K562 (cell line): ENCODE measurements at regions not wholly inside any gene's neighbourhood (a gene's known extent, or its start where the extent isn't known, plus 50 kb on each side); places are given as distances from the start of the nearest gene placed in this dataset.

Experiments
- ATAC-seq: fragments of 200-7000 bp; cut with Tn5 transposase; 3 replicates; pipeline ENCODE4 v1.9.1; 2020; ENCODE audit warnings: moderate library complexity
- BruUV-seq: library from RNA; stranded (reverse); fragments of 400-500 nt; replicated peaks from 2 replicates; lab custom pipeline; 2021; lab: Mats Ljungman, UMichigan
- CTCF ChIA-PET: fragments of 300-600 bp; formaldehyde crosslinking; extraction: SDS; loops from one replicate; lab custom pipeline; 2021; ENCODE audit warnings: low intra/inter-chr PET ratio; lab: Yijun Ruan, JAX
- POLR2A ChIA-PET: fragments of 300-600, 350-650 bp; sonication (Branson Sonifier 250); formaldehyde crosslinking; extraction: SDS; loops from one replicate; lab custom pipeline; 2021; ENCODE audit warnings: antibody characterized with exemption, inconsistent platforms; lab: Yijun Ruan, JAX
- DNase-seq, 4 experiments: peaks; one replicate each; pipeline versions ENCODE4 v3.0.0 to v3.0.0-alpha.2; 2011 to 2018; ENCODE audit warnings: low spot score in 3 of 4, mixed read lengths in 3 of 4; ENCODE audit errors: extremely low read depth in 1 of 4
- FAIRE-seq: peaks from 2 replicates; lab custom pipeline; 2011; peaks lifted over from hg19 to GRCh38; lab: Jason Lieb, UNC
- H2AFZ ChIP-seq: 2 replicates; pipeline ENCODE4 v1.6.0; 2011; ENCODE audit warnings: low read depth, low read length, control low read depth, inconsistent platforms
- H3K27ac ChIP-seq: fragments of 200-600 bp; 3 replicates; pipeline ENCODE4 v1.8.0; 2011; ENCODE audit warnings: low read depth, mild to moderate bottlenecking, control low read depth, inconsistent platforms, low read length, moderate library complexity, mixed read lengths; ENCODE audit errors: extremely low read depth
- H3K27me3 ChIP-seq, 2 experiments: fragments of 300-600 bp in 1 of 2; 2 replicates in 1 of 2; 3 replicates in 1 of 2; pipeline versions ENCODE4 v1.6.0 to v1.8.0; 2011; ENCODE audit warnings: inconsistent platforms in 2 of 2, low read length in 2 of 2, mild to moderate bottlenecking in 1 of 2, mixed read lengths in 1 of 2, moderate library complexity in 1 of 2; ENCODE audit not compliant: control insufficient read depth in 2 of 2, insufficient read depth in 2 of 2
- H3K36me3 ChIP-seq: fragments of 300-600 bp; 3 replicates; pipeline ENCODE4 v1.8.0; 2011; ENCODE audit warnings: mild to moderate bottlenecking, low read length, inconsistent platforms; ENCODE audit not compliant: control insufficient read depth, insufficient read depth
- H3K4me1 ChIP-seq, 2 experiments: fragments of 200-600 bp in 1 of 2; replicated peaks in 1 of 2; 2 replicates in 1 of 2; 3 replicates in 1 of 2; pipeline versions ENCODE4 v1.5.1 to v1.8.0; 2011; ENCODE audit warnings: inconsistent platforms in 2 of 2, low read length in 2 of 2, mild to moderate bottlenecking in 1 of 2, mixed read lengths in 1 of 2, moderate library complexity in 1 of 2; ENCODE audit not compliant: control insufficient read depth in 2 of 2, insufficient read depth in 2 of 2
- H3K4me2 ChIP-seq: 2 replicates; pipeline ENCODE4 v1.6.1; 2011; ENCODE audit warnings: low read length, control low read depth, inconsistent platforms, mixed read lengths; ENCODE audit not compliant: insufficient read depth
- H3K4me3 ChIP-seq: fragments of 200-600 bp; sonication (generic), shearing (Covaris generic); 2 replicates; pipeline ENCODE4 v1.5.1; 2016; ENCODE audit warnings: control low read depth, inconsistent platforms
- H3K79me2 ChIP-seq: fragments of 200-600 bp; 3 replicates; pipeline ENCODE4 v1.8.0; 2011; ENCODE audit warnings: low read length, inconsistent platforms; ENCODE audit not compliant: control insufficient read depth, insufficient read depth
- H3K9ac ChIP-seq, 2 experiments: 2 replicates each; pipeline versions ENCODE4 v1.6.0 to v1.6.1; 2011; ENCODE audit warnings: low read depth in 2 of 2, low read length in 2 of 2, control low read depth in 1 of 2, inconsistent platforms in 1 of 2, mild to moderate bottlenecking in 1 of 2, mixed read lengths in 1 of 2; ENCODE audit not compliant: insufficient read depth in 1 of 2
- H3K9me1 ChIP-seq: one replicate; pipeline ENCODE4 v1.6.0; 2011; ENCODE audit warnings: inconsistent platforms, mild to moderate bottlenecking, low read length, moderate library complexity; ENCODE audit not compliant: control insufficient read depth, insufficient read depth
- H3K9me3 ChIP-seq: replicated peaks from 2 replicates; pipeline ENCODE4 v1.5.1; 2011; ENCODE audit warnings: low read depth, low read length, inconsistent platforms; ENCODE audit not compliant: control insufficient read depth, insufficient read depth
- H4K20me1 ChIP-seq: replicated peaks from 2 replicates; pipeline ENCODE4 v1.6.1; 2011; ENCODE audit warnings: low read length, inconsistent platforms, mixed read lengths; ENCODE audit not compliant: control insufficient read depth, insufficient read depth
- DMBX1 ChIP-seq: fragments of 250-450 bp; sonication (Bioruptor Pico); IDR thresholded peaks from 2 replicates; pipeline ENCODE4 v1.8.0; 2022; ENCODE audit warnings: inconsistent platforms, mild to moderate bottlenecking, moderate library complexity, borderline replicate concordance
- EP400 ChIP-seq: fragments of 450-650 bp; IDR thresholded peaks from 2 replicates; pipeline ENCODE4 v1.6.1; 2017; ENCODE audit warnings: antibody characterized with exemption, mild to moderate bottlenecking, moderate library complexity
- GABPA ChIP-seq: fragments of 200-800 bp; sonication (Bioruptor generic); conservative IDR thresholded peaks from 2 replicates; pipeline ENCODE4 v1.6.1; 2016; ENCODE audit warnings: low read depth, missing genetic modification characterization, missing compliant biosample characterization
- GABPB1 ChIP-seq: sonication (generic); formaldehyde crosslinking; IDR thresholded peaks from 2 replicates; pipeline ENCODE4 v1.8.0; 2022; ENCODE audit warnings: mild to moderate bottlenecking, missing genetic modification reagents
- KDM1A ChIP-seq, 2 experiments: fragments of 450-650 bp; IDR thresholded peaks; 2 replicates each; pipeline ENCODE4 v1.6.1; 2016; ENCODE audit warnings: mild to moderate bottlenecking in 2 of 2
- KLF10 ChIP-seq: fragments of 250-450 bp; sonication (Bioruptor Pico); IDR thresholded peaks from 2 replicates; pipeline ENCODE4 v1.6.1; 2021; ENCODE audit warnings: matching md5 sums
- NFE2L1 ChIP-seq: fragments of 450-650 bp; IDR thresholded peaks from 2 replicates; pipeline ENCODE4 v1.6.1; 2016; ENCODE audit warnings: missing genetic modification characterization, low read depth, mild to moderate bottlenecking, missing compliant biosample characterization, moderate library complexity, borderline replicate concordance
- NFRKB ChIP-seq: fragments of 450-650 bp; IDR thresholded peaks from 2 replicates; pipeline ENCODE4 v1.6.1; 2016; ENCODE audit warnings: low read depth
- SREBF1 ChIP-seq: fragments of 150-350 bp; IDR thresholded peaks from 2 replicates; pipeline ENCODE4 v1.6.1; 2014; ENCODE audit warnings: antibody characterized with exemption, low read depth, low read length, borderline replicate concordance
- TFAP4 ChIP-seq: sonication (generic); formaldehyde crosslinking; IDR thresholded peaks from 2 replicates; pipeline ENCODE4 v1.8.0; 2022; ENCODE audit warnings: missing genetic modification reagents, mild to moderate bottlenecking, moderate library complexity, borderline replicate concordance
- ZNF277 ChIP-seq: fragments of 250-450 bp; sonication (Bioruptor Pico); IDR thresholded peaks from 2 replicates; pipeline ENCODE4 v1.8.0; 2022; ENCODE audit warnings: inconsistent platforms, mild to moderate bottlenecking, moderate library complexity, borderline replicate concordance
- ZNF280A ChIP-seq: fragments of 450-650 bp; IDR thresholded peaks from 2 replicates; pipeline ENCODE4 v1.6.1; 2018; ENCODE audit warnings: mild to moderate bottlenecking, low read depth; ENCODE audit not compliant: partially characterized antibody
- ZNF449 ChIP-seq: fragments of 250-450 bp; sonication (Bioruptor Pico); IDR thresholded peaks from 2 replicates; pipeline ENCODE4 v1.8.0; 2022; ENCODE audit warnings: moderate library complexity, mild to moderate bottlenecking, inconsistent platforms
- ZNF699 ChIP-seq: fragments of 250-450 bp; sonication (Bioruptor Pico); IDR thresholded peaks from 2 replicates; pipeline ENCODE4 v1.8.0; 2021; ENCODE audit warnings: mild to moderate bottlenecking, moderate library complexity; ENCODE audit not compliant: insufficient replicate concordance
- WGBS: fragments of 100-300 bp; shearing (Covaris generic); methylation state at CpG from one replicate; pipeline ENCODE4 v1.1.6; 2016; ENCODE audit warnings: low coverage, mixed read lengths; ENCODE audit not compliant: insufficient coverage; ENCODE audit errors: missing lambda C conversion rate; 5-methylcytosine and 5-hydroxymethylcytosine counted together
- in situ Hi-C: fragments of 300-500 bp; cut with MboI; formaldehyde crosslinking; loops from 4 replicates; pipeline ENCODE4 v1.15.0; 2018; ENCODE audit warnings: inconsistent platforms, mixed read lengths
- intact Hi-C: fragments of 100-400 bp; cut with micrococcal nuclease; formaldehyde crosslinking; loops from 2 replicates; pipeline ENCODE4 v1.14.2; 2022

GRCh38 chr2:105183555-105184323 lies 57.8 kb upstream of the GPR45 start:
- in situ Hi-C loops: no loop called here
- no peak overlapping the region for H2AFZ ChIP-seq
- ATAC-seq (no peak), DNase-seq (no peak), FAIRE-seq (no peak)
- no peak overlapping the region for H3K4me3 ChIP-seq
- 1% methylated on average over 10 of the region's 10 CpGs for WGBS
- H3K9me1 ChIP-seq: peaks cover 3% of the 10 kb centered on the region
- H3K4me1 ChIP-seq: 0 out of 5 replicates have a peak, but pooled peaks cover 0 to 3% of the 10 kb centered on the region in 2 experiments
- POLR2A ChIA-PET: no interaction called here
- H3K4me2 ChIP-seq: no peak overlapping the region
- CTCF ChIA-PET: no interaction called here
- no peaks in the 10 kb centered on the region for H3K79me2 ChIP-seq
- H3K27me3 ChIP-seq: peaks cover 21 to 52% of the 10 kb centered on the region in 2 experiments; a peak in 4 of 5 replicates
- H3K9me3 ChIP-seq: no peaks in the 10 kb centered on the region
- no peaks in the 10 kb centered on the region for H3K36me3 ChIP-seq
- H4K20me1 ChIP-seq: no peaks in the 10 kb centered on the region
- no TSS peak for BruUV-seq
- intact Hi-C loops: no loop called here
- H3K27ac ChIP-seq: no peak overlapping the region
- no peak overlapping the region for H3K9ac ChIP-seq
- TF ChIP-seq SREBF1 (no peak), TFAP4 (CRISPR knock-in tag) (no peak), DMBX1 (CRISPR knock-in tag) (no peak), KDM1A (IDR thresholded peaks at IDR 0.05) (no peak), NFRKB (no peak), KLF10 (no peak), ZNF699 (CRISPR knock-in tag) (no peak), ZNF280A (no peak), GABPB1 (no peak), ZNF449 (CRISPR knock-in tag) (no peak), NFE2L1 (tag) (no peak), GABPA (tag) (no peak), ZNF277 (CRISPR knock-in tag) (no peak), EP400 (no peak)
